HG03097 (cell line): ENCODE measurements at regions not wholly inside any gene's neighbourhood (a gene's known extent, or its start where the extent isn't known, plus 50 kb on each side); places are given as distances from the start of the nearest gene placed in this dataset.

Source experiments
- ATAC-seq: cut with Tn5 transposase; IDR thresholded peaks from one replicate; pipeline ENCODE4 v1.9.1; 2021; ENCODE audit not compliant: unreplicated experiment, low FRiP score

GRCh38 chr15:85886309-85886811 is 91.6 kb upstream of the KLHL25 start:
- ATAC-seq = no peak

- no peak for ATAC-seq
Measured at GRCh38 chr15:85889956-85890619, 95.4 kb upstream of the KLHL25 start.

DNA sequence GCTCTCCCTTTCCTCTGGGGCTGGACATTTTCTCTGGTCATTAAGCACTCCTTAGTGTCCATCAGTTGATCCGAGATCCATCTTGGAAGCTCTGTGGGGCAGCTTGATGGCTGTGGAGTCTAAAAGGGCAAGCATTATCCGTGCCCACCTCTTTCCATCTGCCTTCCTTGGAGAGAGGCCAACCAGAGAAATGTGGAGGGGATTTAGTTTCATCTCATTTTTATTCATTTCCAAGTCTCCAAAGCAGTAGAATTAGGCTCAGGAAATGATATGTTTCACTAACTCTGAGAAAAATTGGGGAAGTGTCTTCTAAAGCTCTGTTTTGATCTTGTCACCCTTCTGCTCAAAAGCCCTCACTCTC is 95.9 kb upstream of the KLHL25 start:
- no peak for ATAC-seq

DNA sequence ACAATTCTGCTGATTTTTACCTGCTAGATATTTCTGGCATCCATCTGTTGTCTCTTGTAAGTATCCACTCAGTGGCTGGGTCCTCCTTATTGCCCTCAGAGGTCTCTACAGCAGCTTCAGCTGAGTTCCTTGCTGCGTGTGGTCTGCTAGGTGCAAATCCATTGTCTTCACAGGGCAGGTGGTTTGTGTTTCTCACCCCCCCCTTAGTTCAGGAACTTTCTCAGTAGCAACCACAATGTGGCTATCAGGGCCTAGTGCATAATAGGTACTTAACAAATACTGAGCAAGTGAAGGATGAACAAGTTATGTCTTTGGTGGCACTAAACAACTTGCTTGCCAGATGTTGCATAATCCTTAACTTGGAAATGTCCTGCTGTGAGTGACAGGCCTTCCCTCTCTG is 96.7 kb upstream of the KLHL25 start:
- no peak for ATAC-seq

- no peak for ATAC-seq
Measured at GRCh38 chr15:85892232-85892631, 97.5 kb upstream of the KLHL25 start.

- no peak for ATAC-seq
Measured at GRCh38 chr15:85897207-85897894, 102.6 kb upstream of the KLHL25 start.

DNA sequence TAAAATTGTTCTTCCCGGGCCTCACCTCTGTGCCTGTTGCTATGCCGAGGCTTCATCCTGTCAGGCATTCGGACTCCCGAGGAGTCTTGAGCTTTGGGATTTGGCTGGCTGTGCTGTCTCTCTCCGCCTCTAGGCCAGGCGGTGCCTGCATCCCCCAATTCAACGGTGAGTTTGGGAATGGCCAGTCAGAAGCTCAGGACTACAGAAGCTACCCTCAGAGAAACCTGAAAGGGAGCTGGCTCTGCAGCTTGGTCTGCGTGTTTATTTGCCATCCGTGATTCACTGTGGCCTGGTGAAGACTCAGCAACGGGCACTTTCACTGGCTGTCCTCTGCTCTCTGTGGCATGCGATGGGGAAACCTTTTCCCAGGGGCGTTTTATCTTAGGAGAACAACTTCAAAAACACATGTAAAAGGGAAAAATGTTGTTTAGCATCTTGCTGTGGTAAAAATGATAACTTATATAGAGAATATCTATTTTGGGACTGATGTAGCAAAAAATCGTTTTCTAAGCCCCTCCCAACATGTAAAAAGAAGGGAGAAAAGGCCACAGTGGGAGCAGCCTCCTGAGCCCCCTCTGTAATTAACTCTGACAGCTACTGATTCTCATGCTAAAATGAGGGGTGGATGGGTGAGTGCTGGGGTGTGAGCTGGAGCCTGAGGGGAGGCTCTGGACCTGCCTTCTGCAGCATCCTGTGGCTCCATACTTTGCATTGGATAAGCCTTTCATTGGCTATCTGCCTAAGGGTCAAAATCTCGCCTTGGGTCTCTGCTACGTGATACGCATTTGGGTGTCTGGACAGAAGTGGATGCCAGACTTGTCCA is 103.4 kb upstream of the KLHL25 start:
- no peak for ATAC-seq

DNA sequence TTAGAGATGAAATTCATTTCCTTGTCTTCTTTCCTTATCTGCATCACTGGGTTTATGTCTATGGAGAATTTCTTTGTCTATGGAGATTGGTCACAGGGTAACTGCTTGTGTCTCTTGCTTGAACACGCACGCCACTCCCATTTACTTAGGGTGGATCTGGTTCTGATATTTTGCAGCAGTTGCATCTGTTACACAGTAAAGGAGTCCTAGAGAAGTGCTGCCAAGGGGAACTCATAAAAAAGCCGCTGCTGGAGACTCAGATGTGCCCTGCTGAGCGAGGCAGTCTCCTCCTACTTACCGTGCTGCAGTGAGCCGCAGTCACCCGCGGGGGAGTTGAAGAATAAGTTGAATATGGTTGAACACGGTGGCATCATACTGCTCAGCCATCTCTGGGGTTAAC is 105.2 kb upstream of the KLHL25 start:
- no peak for ATAC-seq

- no peak for ATAC-seq
Measured at GRCh38 chr15:85905751-85906450, 111.2 kb upstream of the KLHL25 start.

DNA sequence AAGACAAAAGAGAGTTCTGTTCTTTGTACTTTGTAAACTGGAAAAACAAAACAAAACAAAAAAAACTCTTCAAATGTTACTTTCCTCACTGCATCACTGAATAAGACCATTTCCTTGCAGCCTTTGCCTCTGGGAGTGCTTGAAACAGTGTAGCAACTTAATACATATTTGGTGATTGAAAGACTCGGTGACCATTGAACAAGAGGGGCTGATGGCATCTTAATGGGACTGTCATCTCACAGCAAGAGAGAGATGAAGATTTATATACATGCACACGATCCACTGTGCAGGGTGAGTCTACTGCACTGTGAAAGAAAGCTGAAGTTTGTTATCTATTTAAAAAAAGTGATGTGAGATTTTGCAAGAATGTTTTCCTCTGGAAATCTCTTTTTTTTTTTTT is 111.9 kb upstream of the KLHL25 start:
- no peak for ATAC-seq

DNA sequence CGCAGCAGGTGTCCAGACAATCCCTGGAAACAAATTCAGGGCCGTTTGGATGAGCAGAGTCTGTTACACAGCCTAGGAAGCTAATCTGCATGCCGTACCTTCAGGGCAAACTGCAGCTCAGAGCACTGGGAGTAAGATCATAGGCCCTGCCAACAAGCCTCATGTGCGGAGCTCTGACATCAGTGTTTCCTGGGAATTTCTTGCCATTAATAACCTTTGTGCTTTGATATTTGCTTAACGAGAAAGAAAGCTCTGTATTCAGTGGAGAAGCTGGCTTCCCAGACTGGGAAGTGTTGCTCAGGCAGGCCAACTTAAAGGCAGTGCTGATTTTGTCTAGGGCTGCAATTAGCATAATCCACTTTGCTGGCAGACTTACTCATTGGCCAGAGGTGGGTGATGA is 116.1 kb upstream of the KLHL25 start:
- ATAC-seq = no peak

DNA sequence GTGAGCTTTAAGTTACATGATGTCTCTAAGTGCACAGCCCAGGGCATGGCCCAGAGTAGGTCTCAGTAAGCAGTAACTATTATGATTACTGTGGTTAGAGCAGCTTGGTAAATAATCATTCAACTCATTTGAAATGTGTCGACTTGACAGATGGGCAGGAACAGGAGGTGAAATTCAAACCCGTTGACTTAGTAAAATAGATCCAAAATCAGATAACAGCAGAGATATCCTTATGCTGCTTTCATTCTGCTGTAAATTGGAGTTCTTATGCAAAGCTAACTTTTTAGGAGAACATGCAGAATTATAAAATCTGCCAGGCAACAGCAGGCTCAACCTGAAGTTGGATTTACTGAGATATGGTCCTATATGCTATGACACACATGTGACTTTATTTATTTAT is 118.7 kb upstream of the KLHL25 start:
- ATAC-seq = no peak

- ATAC-seq = no peak
Measured at GRCh38 chr15:85920956-85921355, 126.2 kb upstream of the KLHL25 start.

- no peak for ATAC-seq
Measured at GRCh38 chr15:85924088-85924487, 129.4 kb upstream of the KLHL25 start.

DNA sequence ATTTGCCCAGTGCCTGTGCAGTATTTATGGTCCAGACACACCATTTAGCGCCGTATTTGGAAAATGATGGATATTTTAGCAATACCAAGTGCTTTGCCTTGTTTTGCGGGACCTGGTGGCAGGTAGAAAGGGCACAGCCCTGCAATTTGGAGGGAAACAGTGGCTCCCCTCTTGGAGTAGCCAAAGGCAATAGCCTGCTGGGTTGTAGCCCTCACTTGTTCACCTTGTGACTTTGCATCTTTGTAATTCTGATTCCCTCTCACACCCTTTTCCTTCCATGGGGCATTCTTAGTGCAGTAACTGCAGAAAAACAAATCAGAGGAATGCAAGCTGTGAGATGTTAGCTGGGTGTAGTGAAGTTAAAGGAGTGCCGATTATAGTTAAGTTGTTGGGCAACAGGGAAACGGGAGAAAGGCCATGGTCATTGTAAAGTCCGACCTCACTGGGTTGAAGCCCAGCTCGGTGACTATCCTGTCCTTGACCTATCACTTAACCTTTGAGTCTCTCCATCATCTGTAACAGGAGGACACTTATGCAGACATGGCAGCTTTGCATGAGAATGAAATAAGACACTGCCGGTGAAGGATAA is 131.0 kb upstream of the KLHL25 start:
- no peak for ATAC-seq

GRCh38 chr15:85926834-85927233 is 132.1 kb upstream of the KLHL25 start:
- ATAC-seq = no peak

DNA sequence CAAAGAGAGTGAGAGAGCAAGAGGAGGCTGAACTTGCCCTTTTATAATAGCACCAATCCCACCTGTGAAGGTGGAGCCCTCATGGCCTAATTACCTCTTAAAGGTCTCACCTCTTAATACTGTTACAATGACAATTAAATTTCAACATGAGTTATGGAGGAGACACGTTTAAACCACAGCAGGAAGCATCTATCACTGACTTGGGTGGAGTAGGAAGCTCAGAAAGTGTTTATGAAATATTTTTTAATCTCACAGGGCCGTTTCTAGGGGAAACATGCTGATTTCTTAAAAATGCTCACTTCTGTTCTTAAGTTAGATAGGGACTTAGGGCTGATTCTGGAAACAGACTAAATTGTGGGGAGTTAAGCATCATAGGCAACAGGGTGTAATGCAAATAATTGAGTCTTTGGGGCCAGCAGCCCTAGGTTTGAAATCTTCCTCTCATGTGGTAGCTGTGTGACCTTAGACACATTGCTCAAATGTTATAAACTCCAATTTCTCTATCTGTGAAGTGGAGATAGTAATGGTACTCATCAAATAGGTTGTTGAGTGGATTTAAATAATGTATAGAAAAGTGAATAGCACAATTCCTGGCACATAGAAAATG is 133.3 kb upstream of the KLHL25 start:
- no peak for ATAC-seq

DNA sequence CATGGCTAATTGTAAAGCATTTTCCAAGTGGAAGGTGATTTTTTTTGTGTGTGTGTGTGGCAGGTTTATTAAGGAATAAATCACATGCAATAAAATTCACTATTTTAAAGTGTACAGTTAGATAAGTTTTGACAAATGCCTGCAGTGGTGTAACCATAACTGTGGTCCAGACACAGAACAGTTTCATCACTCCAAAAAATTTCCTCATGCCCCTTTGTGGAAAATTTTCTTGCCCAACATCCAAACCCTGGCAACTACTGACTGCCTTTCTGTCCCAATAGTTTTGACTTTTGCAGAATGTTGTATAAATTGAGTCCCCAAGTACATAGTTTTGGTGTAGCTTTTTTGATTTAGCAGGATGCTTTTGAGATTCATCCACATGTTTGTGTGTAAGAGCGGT is 135.1 kb upstream of the KLHL25 start:
- no peak for ATAC-seq

- ATAC-seq = no peak
Measured at GRCh38 chr15:85932391-85932790, 137.7 kb upstream of the KLHL25 start.

- no peak for ATAC-seq
Measured at GRCh38 chr15:85934691-85935090, 140.0 kb upstream of the KLHL25 start.
